Globus pallidus (tissue), 1 donor: ENCODE measurements at regions not wholly inside any gene's neighbourhood (a gene's known extent, or its start where the extent isn't known, plus 50 kb on each side); places are given as distances from the start of the nearest gene placed in this dataset.

Experiments
- DNase-seq: peaks from one replicate; pipeline ENCODE4 v3.0.0-alpha.2; 2015; ENCODE audit warnings: low spot score

- no peak for DNase-seq
Observed at GRCh38 chr7:15920953-15921352, 234.5 kb upstream of the MEOX2 start.

GRCh38 chr7:15916681-15917380 is 230.3 kb upstream of the MEOX2 start:
- DNase-seq = no peak

- no peak for DNase-seq
Observed at GRCh38 chr7:15915686-15916293, 229.3 kb upstream of the MEOX2 start.

- DNase-seq = no peak
Observed at GRCh38 chr7:15914611-15915010, 228.1 kb upstream of the MEOX2 start.

- DNase-seq = no peak
Observed at GRCh38 chr7:15906436-15906835, 220.0 kb upstream of the MEOX2 start.

- no peak for DNase-seq
Observed at GRCh38 chr7:15905251-15906040, 219.0 kb upstream of the MEOX2 start.

GRCh38 chr7:15891151-15891881 is 204.8 kb upstream of the MEOX2 start:
- no peak for DNase-seq

GRCh38 chr7:15889507-15889906 is 203.0 kb upstream of the MEOX2 start:
- DNase-seq = no peak

- DNase-seq = no peak
Observed at GRCh38 chr7:15888090-15888489, 201.6 kb upstream of the MEOX2 start.

- no peak for DNase-seq
Observed at GRCh38 chr7:15886626-15887025, 200.1 kb upstream of the MEOX2 start.

- DNase-seq = no peak
Observed at GRCh38 chr7:15885678-15886077, 199.2 kb upstream of the MEOX2 start.

GRCh38 chr7:15874774-15875173 is 188.3 kb upstream of the MEOX2 start:
- no peak for DNase-seq

- no peak for DNase-seq
Observed at GRCh38 chr7:15870347-15870746, 183.9 kb upstream of the MEOX2 start.

- no peak for DNase-seq
Observed at GRCh38 chr7:15867441-15867840, 181.0 kb upstream of the MEOX2 start.

GRCh38 chr7:15866753-15867152 is 180.3 kb upstream of the MEOX2 start:
- no peak for DNase-seq

GRCh38 chr7:15864626-15864991 is 178.1 kb upstream of the MEOX2 start:
- DNase-seq = no peak

GRCh38 chr7:15863951-15864625 is 177.6 kb upstream of the MEOX2 start:
- DNase-seq = no peak

GRCh38 chr7:15862781-15863165 is 176.3 kb upstream of the MEOX2 start:
- DNase-seq = no peak

GRCh38 chr7:15862016-15862780 is 175.7 kb upstream of the MEOX2 start:
- DNase-seq = no peak

- DNase-seq = no peak
Observed at GRCh38 chr7:15860264-15860949, 173.9 kb upstream of the MEOX2 start.

- no peak for DNase-seq
Observed at GRCh38 chr7:15857026-15857425, 170.5 kb upstream of the MEOX2 start.
